CD14-positive monocyte (primary cell): ENCODE measurements at regions not wholly inside any gene's neighbourhood (a gene's known extent, or its start where the extent isn't known, plus 50 kb on each side); places are given as distances from the start of the nearest gene placed in this dataset.
"Not testable (repeated sequence)": the region's sequence is repeated elsewhere in the genome, so short reads cannot be mapped to it uniquely, and the experiment has no call there.

Source experiments
- DNase-seq, 3 donors: peaks; one replicate each; pipeline ENCODE4 v3.0.0-alpha.2; 2011 to 2022
- H2AFZ ChIP-seq: 2 replicates; pipeline ENCODE4 v1.6.0; 2012; ENCODE audit warnings: mild to moderate bottlenecking, low read depth, low read length, inconsistent platforms; ENCODE audit not compliant: insufficient read depth, poor library complexity, severe bottlenecking
- H3K27ac ChIP-seq, 2 donors: 1 replicate in 1 of 2; 2 replicates in 1 of 2; pipeline ENCODE4 v1.5.1; 2012 to 2013; ENCODE audit warnings: low read length in 2 of 2, control low read depth in 1 of 2, inconsistent platforms in 1 of 2, low read depth in 1 of 2, mild to moderate bottlenecking in 1 of 2
- H3K27me3 ChIP-seq, 2 donors: one replicate each; pipeline versions ENCODE4 v1.6.0 to v1.6.1; 2011 to 2013; ENCODE audit warnings: low read length in 2 of 2; ENCODE audit not compliant: control insufficient read depth in 2 of 2, insufficient read depth in 2 of 2
- H3K36me3 ChIP-seq, 2 donors: replicated peaks in 1 of 2; 1 replicate in 1 of 2; 2 replicates in 1 of 2; pipeline versions ENCODE4 v1.5.1 to v1.6.1; 2012 to 2013; ENCODE audit warnings: low read length in 2 of 2, control low read depth in 1 of 2, inconsistent platforms in 1 of 2, mild to moderate bottlenecking in 1 of 2; ENCODE audit not compliant: insufficient read depth in 2 of 2, control insufficient read depth in 1 of 2
- H3K4me1 ChIP-seq, 2 donors: 1 replicate in 1 of 2; 2 replicates in 1 of 2; pipeline versions ENCODE4 v1.5.1 to v1.6.1; 2012 to 2013; ENCODE audit warnings: low read length in 2 of 2, control low read depth in 1 of 2, inconsistent platforms in 1 of 2, mild to moderate bottlenecking in 1 of 2, moderate library complexity in 1 of 2; ENCODE audit not compliant: insufficient read depth in 2 of 2, control insufficient read depth in 1 of 2
- H3K4me2 ChIP-seq: replicated peaks from 2 replicates; pipeline ENCODE3; 2012; ENCODE audit warnings: low read length, moderate library complexity, mild to moderate bottlenecking; ENCODE audit not compliant: poor library complexity, severe bottlenecking; ENCODE audit errors: extremely low read depth
- H3K4me3 ChIP-seq, 3 experiments: fragments of 200-600 bp in 1 of 3; sonication (generic) in 1 of 3; replicated peaks in 1 of 3; 1 replicate in 2 of 3; 2 replicates in 1 of 3; pipeline ENCODE4 v1.5.1; 2011 to 2013; ENCODE audit warnings: low read length in 3 of 3, mild to moderate bottlenecking in 3 of 3, control low read depth in 2 of 3, low read depth in 2 of 3, inconsistent platforms in 1 of 3, moderate library complexity in 1 of 3
- H3K79me2 ChIP-seq: 2 replicates; pipeline ENCODE4 v1.6.0; 2012; ENCODE audit warnings: mild to moderate bottlenecking, control low read depth, inconsistent platforms, low read length, moderate library complexity; ENCODE audit not compliant: insufficient read depth
- H3K9ac ChIP-seq: 2 replicates; pipeline ENCODE4 v1.6.0; 2017; ENCODE audit warnings: low read length, mild to moderate bottlenecking; ENCODE audit not compliant: insufficient read depth, poor library complexity, severe bottlenecking
- H3K9me3 ChIP-seq, 2 donors: replicated peaks in 1 of 2; 1 replicate in 1 of 2; 2 replicates in 1 of 2; pipeline versions ENCODE4 v1.5.1 to v1.6.1; 2012 to 2013; ENCODE audit warnings: low read length in 2 of 2, control low read depth in 1 of 2; ENCODE audit not compliant: control insufficient read depth in 1 of 2, insufficient read depth in 1 of 2
- H4K20me1 ChIP-seq: 2 replicates; pipeline ENCODE4 v1.6.0; 2012; ENCODE audit warnings: mild to moderate bottlenecking, low read length, control low read depth, moderate library complexity; ENCODE audit not compliant: insufficient read depth
- H3K27ac Mint-ChIP-seq, 7 donors: one replicate each; pipeline ENCODE4 v1.8.0; 2020; ENCODE audit warnings: mild to moderate bottlenecking in 7 of 7, mixed read lengths in 7 of 7, moderate library complexity in 6 of 7, inconsistent platforms in 2 of 7
- H3K27me3 Mint-ChIP-seq, 3 donors: one replicate each; pipeline ENCODE4 v1.8.0; 2021 to 2022; ENCODE audit warnings: low read depth in 3 of 3, mild to moderate bottlenecking in 3 of 3, mixed read lengths in 3 of 3, moderate library complexity in 3 of 3, inconsistent platforms in 1 of 3
- H3K36me3 Mint-ChIP-seq, 2 donors: one replicate each; pipeline ENCODE4 v1.8.0; 2020; ENCODE audit warnings: mixed read lengths in 2 of 2, inconsistent platforms in 1 of 2, mild to moderate bottlenecking in 1 of 2
- H3K4me1 Mint-ChIP-seq: one replicate; pipeline ENCODE4 v1.8.0; 2020; ENCODE audit warnings: mild to moderate bottlenecking, mixed read lengths
- H3K4me3 Mint-ChIP-seq, 2 donors: one replicate each; pipeline ENCODE4 v1.8.0; 2020; ENCODE audit warnings: mild to moderate bottlenecking in 2 of 2, mixed read lengths in 2 of 2, moderate library complexity in 1 of 2
- H3K9me3 Mint-ChIP-seq, 7 donors: one replicate each; pipeline ENCODE4 v1.8.0; 2020 to 2022; ENCODE audit warnings: mixed read lengths in 7 of 7, mild to moderate bottlenecking in 6 of 7, moderate library complexity in 6 of 7, inconsistent platforms in 2 of 7
- WGBS: methylation state at CpG from one replicate; pipeline ENCODE4 v1.1.5; 2013; ENCODE audit warnings: missing lambda C conversion rate; ENCODE audit not compliant: insufficient coverage; 5-methylcytosine and 5-hydroxymethylcytosine counted together
- intact Hi-C, 2 donors: fragments of 100-400 bp; cut with micrococcal nuclease; formaldehyde crosslinking; loops; one replicate each; pipeline versions ENCODE4 v1.15.0 to v1.15.1; 2023
- TF ChIP-seq, protein P1 (sequence below): fragments of 200-600 bp; IDR thresholded peaks from one replicate; pipeline ENCODE4 v1.8.0; 2022; ENCODE audit warnings: antibody characterized with exemption, mild to moderate bottlenecking

DNA sequence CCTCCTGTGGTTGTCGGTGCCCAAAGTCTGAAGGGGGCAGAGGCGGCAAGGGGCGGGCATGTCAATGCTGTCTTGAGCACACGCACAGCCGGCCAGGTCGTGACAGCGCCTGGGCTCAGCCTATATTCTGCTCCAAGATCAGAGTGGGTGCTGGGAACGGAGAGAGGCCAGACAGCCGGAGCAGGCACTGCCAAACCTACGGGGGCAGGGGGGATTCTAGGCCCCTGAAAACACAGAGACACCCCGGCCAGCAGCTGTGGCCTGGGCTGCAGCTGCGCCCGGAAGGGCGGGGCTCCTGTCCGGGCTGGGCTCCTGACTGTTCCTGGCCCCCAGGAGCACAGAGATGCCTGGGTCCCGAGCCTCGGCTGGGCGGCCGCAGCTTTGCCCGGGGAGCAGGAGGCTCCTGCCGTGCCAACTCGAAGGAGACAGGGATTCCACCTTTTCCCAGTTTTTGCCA is 2662.9 kb upstream of the PCDH20 start:
- no peak overlapping the region for H3K27ac ChIP-seq
- no peaks in the 10 kb centered on the region for H3K79me2 ChIP-seq
- peaks cover 0 to 36% of the 10 kb centered on the region in 2 donors for H3K9me3 ChIP-seq
- H2AFZ ChIP-seq: no peak overlapping the region
- no peaks in the 10 kb centered on the region for H3K27me3 ChIP-seq
- H3K27me3 Mint-ChIP-seq: peaks cover 0 to 3% (median 2%) of the 10 kb centered on the region in 3 donors
- H3K9ac ChIP-seq: no peak overlapping the region
- H3K4me3 Mint-ChIP-seq: no peak overlapping the region
- H3K27ac Mint-ChIP-seq: no peak overlapping the region
- DNase-seq: no peak
- no peaks in the 10 kb centered on the region for H3K36me3 Mint-ChIP-seq
- no peaks in the 10 kb centered on the region for H4K20me1 ChIP-seq
- WGBS: 95% methylated on average over 19 of the region's 22 CpGs
- no peak overlapping the region for H3K4me3 ChIP-seq
- TF ChIP-seq, protein P1, sequence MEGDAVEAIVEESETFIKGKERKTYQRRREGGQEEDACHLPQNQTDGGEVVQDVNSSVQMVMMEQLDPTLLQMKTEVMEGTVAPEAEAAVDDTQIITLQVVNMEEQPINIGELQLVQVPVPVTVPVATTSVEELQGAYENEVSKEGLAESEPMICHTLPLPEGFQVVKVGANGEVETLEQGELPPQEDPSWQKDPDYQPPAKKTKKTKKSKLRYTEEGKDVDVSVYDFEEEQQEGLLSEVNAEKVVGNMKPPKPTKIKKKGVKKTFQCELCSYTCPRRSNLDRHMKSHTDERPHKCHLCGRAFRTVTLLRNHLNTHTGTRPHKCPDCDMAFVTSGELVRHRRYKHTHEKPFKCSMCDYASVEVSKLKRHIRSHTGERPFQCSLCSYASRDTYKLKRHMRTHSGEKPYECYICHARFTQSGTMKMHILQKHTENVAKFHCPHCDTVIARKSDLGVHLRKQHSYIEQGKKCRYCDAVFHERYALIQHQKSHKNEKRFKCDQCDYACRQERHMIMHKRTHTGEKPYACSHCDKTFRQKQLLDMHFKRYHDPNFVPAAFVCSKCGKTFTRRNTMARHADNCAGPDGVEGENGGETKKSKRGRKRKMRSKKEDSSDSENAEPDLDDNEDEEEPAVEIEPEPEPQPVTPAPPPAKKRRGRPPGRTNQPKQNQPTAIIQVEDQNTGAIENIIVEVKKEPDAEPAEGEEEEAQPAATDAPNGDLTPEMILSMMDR: no peak
- peaks cover 3 to 23% (median 9%) of the 10 kb centered on the region in 7 donors for H3K9me3 Mint-ChIP-seq
- no peak overlapping the region for H3K4me2 ChIP-seq
- intact Hi-C loops: no loop called here
- no peaks in the 10 kb centered on the region for H3K36me3 ChIP-seq
- no peaks in the 10 kb centered on the region for H3K4me1 ChIP-seq
- H3K4me1 Mint-ChIP-seq: peaks cover 2% of the 10 kb centered on the region

DNA sequence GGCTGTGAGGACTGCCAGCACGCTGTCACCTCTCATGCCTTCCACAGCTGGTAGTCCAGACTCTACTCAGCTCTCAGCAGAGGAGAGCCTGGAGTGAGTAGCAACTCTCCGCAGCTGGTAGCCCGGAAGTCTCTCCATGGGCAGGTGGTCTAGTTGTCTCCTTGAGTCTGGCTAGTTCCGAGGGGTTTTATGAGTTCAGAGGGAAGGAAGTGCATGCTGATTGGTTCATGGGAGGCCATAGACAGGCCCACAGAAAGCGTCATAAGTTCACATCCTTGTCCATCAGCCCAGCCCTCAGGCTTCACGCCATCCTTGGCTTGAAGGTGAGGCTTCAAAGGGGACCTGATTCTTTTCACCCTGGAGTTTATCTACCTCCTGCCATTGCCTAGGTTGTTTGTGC is 2662.4 kb upstream of the PCDH20 start:
- no peak overlapping the region for H3K9ac ChIP-seq

DNA sequence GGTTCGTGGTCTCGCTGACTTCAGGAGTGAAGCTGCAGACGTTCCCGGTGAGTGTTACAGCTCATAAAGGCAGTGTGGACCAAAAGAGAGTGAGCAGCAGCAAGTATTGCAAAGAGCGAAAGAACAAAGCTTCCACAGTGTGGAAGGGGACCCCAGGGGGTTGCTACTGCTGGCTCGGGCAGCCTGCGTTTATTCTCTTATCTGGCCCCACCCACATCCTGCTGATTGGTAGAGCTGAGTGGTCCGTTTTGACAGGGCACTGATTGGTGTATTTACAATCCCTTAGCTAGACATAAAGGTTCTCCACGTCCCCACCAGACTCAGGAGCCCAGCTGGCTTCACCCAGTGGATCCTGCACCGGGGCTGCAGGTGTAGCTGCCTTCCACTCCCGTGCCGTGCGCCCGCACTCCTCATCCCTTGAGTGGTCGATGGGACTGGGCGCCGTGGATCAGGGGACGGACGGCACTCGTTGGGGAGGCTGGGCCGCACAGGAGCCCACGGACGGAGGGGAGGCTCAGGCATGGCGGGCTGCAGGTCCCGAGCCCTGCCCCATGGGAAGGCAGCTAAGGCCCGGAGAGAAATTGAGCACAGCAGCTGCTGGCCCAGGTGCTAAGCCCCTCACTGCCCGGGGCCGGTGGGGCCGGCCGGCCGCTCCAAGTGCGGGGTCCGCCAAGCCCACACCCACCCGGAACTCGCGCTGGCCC is 2661.6 kb upstream of the PCDH20 start:
- H3K27ac ChIP-seq, H3K4me3 ChIP-seq, DNase-seq, H3K4me2 ChIP-seq, H4K20me1 ChIP-seq, H3K4me1 ChIP-seq, H3K36me3 ChIP-seq, H3K27ac Mint-ChIP-seq, H2AFZ ChIP-seq, H3K4me1 Mint-ChIP-seq, intact Hi-C loops, H3K79me2 ChIP-seq, H3K36me3 Mint-ChIP-seq, H3K27me3 Mint-ChIP-seq, H3K27me3 ChIP-seq, H3K9ac ChIP-seq: not testable (repeated sequence)
- WGBS: 93% methylated on average over 28 of the region's 36 CpGs
- Mint-ChIP-seq H3K4me3 (peak overlapping the region in 1 of 2 donors; percentile 54), H3K9me3 (peaks cover 3 to 23% (median 9%) of the 10 kb centered on the region in 7 donors)
- peaks cover 0 to 36% of the 10 kb centered on the region in 2 donors for H3K9me3 ChIP-seq

More for the DNA sequence above, 2662.4 kb upstream of the PCDH20 start:
- Histone ChIP-seq H3K79me2 (no peaks in the 10 kb centered on the region), H3K36me3 (no peaks in the 10 kb centered on the region), H3K9me3 (peaks cover 0 to 36% of the 10 kb centered on the region in 2 donors), H3K4me1 (no peaks in the 10 kb centered on the region), H3K27ac (no peak overlapping the region), H3K4me3 (no peak overlapping the region), H3K27me3 (no peaks in the 10 kb centered on the region), H3K4me2 (no peak overlapping the region), H2AFZ (no peak overlapping the region), H4K20me1 (no peaks in the 10 kb centered on the region)
- TF ChIP-seq, protein P1: no peak
- H3K36me3 Mint-ChIP-seq: no peaks in the 10 kb centered on the region
- intact Hi-C loops: no loop called here
- H3K9me3 Mint-ChIP-seq: peaks cover 3 to 23% (median 9%) of the 10 kb centered on the region in 7 donors
- peaks cover 2% of the 10 kb centered on the region for H3K4me1 Mint-ChIP-seq
- H3K27ac Mint-ChIP-seq: no peak overlapping the region
- DNase-seq: no peak
- no peak overlapping the region for H3K4me3 Mint-ChIP-seq
- 90% methylated on average over 3 of the region's 6 CpGs for WGBS
- H3K27me3 Mint-ChIP-seq: peaks cover 0 to 3% (median 2%) of the 10 kb centered on the region in 3 donors
